HG03060 (cell line): ENCODE measurements at regions not wholly inside any gene's neighbourhood (a gene's known extent, or its start where the extent isn't known, plus 50 kb on each side); places are given as distances from the start of the nearest gene placed in this dataset.

Experiments used
- ATAC-seq: cut with Tn5 transposase; IDR thresholded peaks from one replicate; pipeline ENCODE4 v1.9.1; 2021; ENCODE audit warnings: low read depth, moderate number of reproducible peaks; ENCODE audit not compliant: unreplicated experiment

GRCh38 chr10:78567680-78568455 lies 500.9 kb upstream of the ZMIZ1 start:
- ATAC-seq: no peak

GRCh38 chr10:78568620-78569019 lies 500.1 kb upstream of the ZMIZ1 start:
- no peak for ATAC-seq

- no peak for ATAC-seq
Observed at GRCh38 chr10:78570633-78571235, 498.0 kb upstream of the ZMIZ1 start.

- ATAC-seq: no peak
Observed at GRCh38 chr10:78571286-78571685, 497.5 kb upstream of the ZMIZ1 start.

- ATAC-seq: no peak
Observed at GRCh38 chr10:78571891-78572290, 496.9 kb upstream of the ZMIZ1 start.

- ATAC-seq: no peak
Observed at GRCh38 chr10:78572565-78572964, 496.2 kb upstream of the ZMIZ1 start.

GRCh38 chr10:78574547-78574946 lies 494.2 kb upstream of the ZMIZ1 start:
- ATAC-seq: no peak

- no peak for ATAC-seq
Observed at GRCh38 chr10:78575400-78575799, 493.4 kb upstream of the ZMIZ1 start.

- ATAC-seq: no peak
Observed at GRCh38 chr10:78576276-78576675, 492.5 kb upstream of the ZMIZ1 start.

GRCh38 chr10:78577712-78578111 lies 491.1 kb upstream of the ZMIZ1 start:
- no peak for ATAC-seq

GRCh38 chr10:78578929-78579328 lies 489.8 kb upstream of the ZMIZ1 start:
- ATAC-seq: no peak

- no peak for ATAC-seq
Observed at GRCh38 chr10:78579576-78579975, 489.2 kb upstream of the ZMIZ1 start.

GRCh38 chr10:78579995-78580394 lies 488.8 kb upstream of the ZMIZ1 start:
- ATAC-seq: no peak

- no peak for ATAC-seq
Observed at GRCh38 chr10:78581133-78581694, 487.6 kb upstream of the ZMIZ1 start.

- no peak for ATAC-seq
Observed at GRCh38 chr10:78582540-78582939, 486.2 kb upstream of the ZMIZ1 start.

- no peak for ATAC-seq
Observed at GRCh38 chr10:78584266-78584665, 484.5 kb upstream of the ZMIZ1 start.

GRCh38 chr10:78584681-78585080 lies 484.1 kb upstream of the ZMIZ1 start:
- ATAC-seq: no peak

- ATAC-seq: no peak
Observed at GRCh38 chr10:78585952-78586351, 482.8 kb upstream of the ZMIZ1 start.

- no peak for ATAC-seq
Observed at GRCh38 chr10:78588194-78588811, 480.5 kb upstream of the ZMIZ1 start.

GRCh38 chr10:78589687-78590086 lies 479.1 kb upstream of the ZMIZ1 start:
- ATAC-seq: no peak

- ATAC-seq: no peak
Observed at GRCh38 chr10:78591066-78591465, 477.7 kb upstream of the ZMIZ1 start.
